GM12878 (cell line): ENCODE measurements at regions not wholly inside any gene's neighbourhood (a gene's known extent, or its start where the extent isn't known, plus 50 kb on each side); places are given as distances from the start of the nearest gene placed in this dataset.

Source experiments
- ASH2L ChIP-seq: fragments of 300-600, 200-600 bp; sonication (generic); IDR thresholded peaks from 2 replicates; pipeline ENCODE4 v1.6.1; 2017; ENCODE audit warnings: low read depth, mild to moderate bottlenecking, borderline replicate concordance
- DPF2 ChIP-seq: fragments of 450-650 bp; IDR thresholded peaks from 2 replicates; pipeline ENCODE4 v1.6.1; 2017; ENCODE audit warnings: mild to moderate bottlenecking
- EED ChIP-seq: sonication (generic); IDR thresholded peaks from 2 replicates; pipeline ENCODE4 v1.6.1; 2016; ENCODE audit warnings: antibody characterized with exemption, low read depth
- ELK1 ChIP-seq: IDR thresholded peaks from 2 replicates; pipeline ENCODE4 v1.6.1; 2012; ENCODE audit warnings: low read depth, low read length, improper control_type of control experiment
- ESRRA ChIP-seq: IDR thresholded peaks from 2 replicates; pipeline ENCODE4 v1.6.1; 2012; ENCODE audit warnings: mild to moderate bottlenecking, low read length, improper control_type of control experiment
- NFYB ChIP-seq: IDR thresholded peaks from 2 replicates; pipeline ENCODE4 v1.6.1; 2011; ENCODE audit warnings: low read depth, mild to moderate bottlenecking, low read length, improper control_type of control experiment, moderate library complexity; ENCODE audit not compliant: insufficient read depth
- PBX3 ChIP-seq: IDR thresholded peaks from 2 replicates; pipeline ENCODE4 v1.6.1; 2011; ENCODE audit warnings: mild to moderate bottlenecking, low read depth, low read length, moderate library complexity; ENCODE audit not compliant: insufficient replicate concordance
- PML ChIP-seq: IDR thresholded peaks from 2 replicates; pipeline ENCODE4 v1.6.1; 2012; ENCODE audit warnings: low read length, inconsistent platforms
- POLR2A ChIP-seq: IDR thresholded peaks from 2 replicates; pipeline ENCODE4 v1.6.1; 2011; ENCODE audit warnings: low read depth, mild to moderate bottlenecking, low read length
- RFX5 ChIP-seq: IDR thresholded peaks from 2 replicates; pipeline ENCODE4 v1.6.1; 2011; ENCODE audit warnings: low read depth, low read length, improper control_type of control experiment
- YY1 ChIP-seq: IDR thresholded peaks from 2 replicates; pipeline ENCODE4 v1.6.1; 2011; ENCODE audit warnings: low read depth, mild to moderate bottlenecking, low read length
- TF ChIP-seq, protein P1 (sequence below), 3 experiments: IDR thresholded peaks in 2 of 3; conservative IDR thresholded peaks in 1 of 3; 2 replicates each; pipeline ENCODE4 v1.5.1; 2011; ENCODE audit warnings: low read depth in 3 of 3, low read length in 3 of 3, mild to moderate bottlenecking in 3 of 3, control low read depth in 2 of 3, moderate library complexity in 2 of 3, inconsistent platforms in 1 of 3, mixed read lengths in 1 of 3; ENCODE audit not compliant: control insufficient read depth in 2 of 3, insufficient read depth in 1 of 3; ENCODE audit errors: extremely low read depth in 1 of 3

DNA sequence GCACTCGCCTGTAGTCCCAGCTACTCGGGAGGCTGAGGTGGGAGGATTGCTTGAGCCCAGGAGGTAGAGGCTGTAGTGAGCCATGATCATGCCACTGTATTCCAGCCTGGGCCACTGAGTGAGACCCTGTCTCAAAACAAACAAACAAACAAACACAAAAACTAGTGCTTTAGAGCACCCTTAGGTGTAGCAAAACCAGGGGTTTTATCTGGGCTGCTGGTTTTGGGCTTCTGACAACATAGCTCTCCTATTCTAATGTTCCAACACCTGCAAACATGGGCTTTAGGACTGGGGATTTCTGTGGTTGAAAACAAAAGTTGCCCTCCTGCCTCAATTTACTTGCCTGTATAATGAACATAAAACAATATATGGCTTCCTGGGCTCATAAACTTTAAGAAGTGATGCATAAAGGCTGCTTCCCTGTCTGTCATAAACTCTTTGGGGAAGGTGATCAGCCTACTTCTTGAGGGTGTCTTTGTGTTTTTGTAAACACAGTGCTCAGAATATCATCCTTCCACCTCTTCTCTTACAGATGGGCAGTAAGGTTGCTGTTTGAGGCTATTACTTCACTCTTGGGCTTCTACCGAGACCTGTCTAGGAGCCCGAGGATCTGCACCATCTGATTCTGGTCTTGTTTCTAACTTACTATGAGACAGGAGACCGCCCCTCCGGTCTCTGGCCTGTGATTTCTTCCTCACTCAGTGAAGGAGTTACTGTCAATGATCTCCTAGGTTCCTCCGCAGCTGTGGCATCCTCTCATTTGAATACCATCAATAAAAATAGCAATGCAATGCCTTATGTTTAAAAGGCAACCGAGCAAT is 246.5 kb downstream of the MYCN start:
- TF ChIP-seq ASH2L (no peak), PML (no peak), YY1 (no peak), NFYB (no peak), DPF2 (no peak), ELK1 (no peak), RFX5 (no peak), POLR2A (no peak), EED (no peak), ESRRA (no peak), PBX3 (no peak)
- TF ChIP-seq, protein P1, sequence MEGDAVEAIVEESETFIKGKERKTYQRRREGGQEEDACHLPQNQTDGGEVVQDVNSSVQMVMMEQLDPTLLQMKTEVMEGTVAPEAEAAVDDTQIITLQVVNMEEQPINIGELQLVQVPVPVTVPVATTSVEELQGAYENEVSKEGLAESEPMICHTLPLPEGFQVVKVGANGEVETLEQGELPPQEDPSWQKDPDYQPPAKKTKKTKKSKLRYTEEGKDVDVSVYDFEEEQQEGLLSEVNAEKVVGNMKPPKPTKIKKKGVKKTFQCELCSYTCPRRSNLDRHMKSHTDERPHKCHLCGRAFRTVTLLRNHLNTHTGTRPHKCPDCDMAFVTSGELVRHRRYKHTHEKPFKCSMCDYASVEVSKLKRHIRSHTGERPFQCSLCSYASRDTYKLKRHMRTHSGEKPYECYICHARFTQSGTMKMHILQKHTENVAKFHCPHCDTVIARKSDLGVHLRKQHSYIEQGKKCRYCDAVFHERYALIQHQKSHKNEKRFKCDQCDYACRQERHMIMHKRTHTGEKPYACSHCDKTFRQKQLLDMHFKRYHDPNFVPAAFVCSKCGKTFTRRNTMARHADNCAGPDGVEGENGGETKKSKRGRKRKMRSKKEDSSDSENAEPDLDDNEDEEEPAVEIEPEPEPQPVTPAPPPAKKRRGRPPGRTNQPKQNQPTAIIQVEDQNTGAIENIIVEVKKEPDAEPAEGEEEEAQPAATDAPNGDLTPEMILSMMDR (IDR thresholded peaks at IDR 0.05 in 2 of 3, conservative IDR thresholded peaks at IDR 0.05 in 1 of 3; ENCODE audit: control insufficient read depth in 2 of 3, extremely low read depth in 1 of 3, insufficient read depth in 1 of 3, low read depth in 3 of 3, low read length in 3 of 3), result no peak
